T47D (cell line): ENCODE measurements at regions not wholly inside any gene's neighbourhood (a gene's known extent, or its start where the extent isn't known, plus 50 kb on each side); places are given as distances from the start of the nearest gene placed in this dataset.

Experiments
- DNase-seq, 2 experiments: peaks; one replicate each; pipeline versions ENCODE4 v3.0.0 to v3.0.0-alpha.2; 2011 to 2012; ENCODE audit warnings: low read depth in 1 of 2, low spot score in 1 of 2
- JUND ChIP-seq: IDR thresholded peaks from 2 replicates; pipeline ENCODE4 v1.6.1; 2012; ENCODE audit warnings: low read depth
- in situ Hi-C: cut with HindIII; loops from 2 replicates; pipeline ENCODE4 v1.10.0; 2016; ENCODE audit warnings: low sequenced_read_pairs, low pct_unique_long_range_greater_than_20kb

GRCh38 chr5:154587123-154588026, 109.3 kb upstream of the HAND1 start:
- TF ChIP-seq JUND, result no peak
- DNase-seq, result no peak
- in situ Hi-C loops, result no loop called here

GRCh38 chr5:154583671-154584177, 105.7 kb upstream of the HAND1 start:
- in situ Hi-C loops, result no loop called here
- peak; percentile 73; the same call in 1 of the 2 replicates for TF ChIP-seq JUND
- DNase-seq, result peak; percentile 46 to 65

- in situ Hi-C loops, result no loop called here
- no peak for DNase-seq
- no peak for TF ChIP-seq JUND
These were observed 102.4 kb upstream of the HAND1 start for GRCh38 chr5:154580422-154580821.

- no peak for TF ChIP-seq JUND
- DNase-seq, result no peak
- in situ Hi-C loops, result no loop called here
These were observed 99.4 kb upstream of the HAND1 start for GRCh38 chr5:154577416-154577815.

- DNase-seq, result no peak
These were observed 98.4 kb upstream of the HAND1 start for GRCh38 chr5:154576429-154576806.

GRCh38 chr5:154575546-154576428, 97.8 kb upstream of the HAND1 start:
- peak in 1 of 2 experiments; percentile 63 for DNase-seq
- in situ Hi-C loops, result no loop called here
- no peak for TF ChIP-seq JUND

More at GRCh38 chr5:154576429-154576806, 98.4 kb upstream of the HAND1 start:
- in situ Hi-C loops, result no loop called here
- TF ChIP-seq JUND, result no peak

- in situ Hi-C loops, result no loop called here
- DNase-seq, result no peak
- no peak for TF ChIP-seq JUND
These were observed 95.0 kb upstream of the HAND1 start for GRCh38 chr5:154573011-154573410.

GRCh38 chr5:154571325-154572035, 93.5 kb upstream of the HAND1 start:
- in situ Hi-C loops, result no loop called here
- DNase-seq, result no peak
- TF ChIP-seq JUND, result no peak

- in situ Hi-C loops, result no loop called here
- no peak for DNase-seq
- TF ChIP-seq JUND, result no peak
These were observed 92.7 kb upstream of the HAND1 start for GRCh38 chr5:154570572-154571324.

- DNase-seq, result no peak
- no peak for TF ChIP-seq JUND
- in situ Hi-C loops, result no loop called here
These were observed 90.6 kb upstream of the HAND1 start for GRCh38 chr5:154568589-154568988.

- in situ Hi-C loops, result no loop called here
- no peak for DNase-seq
- TF ChIP-seq JUND, result no peak
These were observed 89.1 kb upstream of the HAND1 start for GRCh38 chr5:154567155-154567554.
